H9 (cell line): ENCODE measurements at regions not wholly inside any gene's neighbourhood (a gene's known extent, or its start where the extent isn't known, plus 50 kb on each side); places are given as distances from the start of the nearest gene placed in this dataset.

ENCODE experiments used
- DNase-seq: peaks from one replicate; pipeline ENCODE4 v3.0.0-alpha.2; 2017
- H2AFZ ChIP-seq: one replicate; pipeline ENCODE4 v1.6.1; 2013; ENCODE audit warnings: mild to moderate bottlenecking, low read length, control low read depth, moderate library complexity
- H2AK5ac ChIP-seq: 2 replicates; pipeline ENCODE4 v1.6.1; 2013; ENCODE audit warnings: low read length, control low read depth, mixed read lengths; ENCODE audit not compliant: insufficient read length
- H2BK120ac ChIP-seq: one replicate; pipeline ENCODE4 v1.6.1; 2013; ENCODE audit warnings: low read depth, mild to moderate bottlenecking, low read length, control low read depth, inconsistent platforms; ENCODE audit not compliant: poor library complexity, severe bottlenecking
- H2BK12ac ChIP-seq: 2 replicates; pipeline ENCODE4 v1.6.1; 2013; ENCODE audit warnings: low read length, control low read depth, mixed read lengths, low read depth; ENCODE audit not compliant: insufficient read length
- H2BK15ac ChIP-seq: 2 replicates; pipeline ENCODE4 v1.6.1; 2013; ENCODE audit warnings: low read depth, low read length, control low read depth
- H2BK20ac ChIP-seq: one replicate; pipeline ENCODE4 v1.6.1; 2013; ENCODE audit warnings: low read depth, mild to moderate bottlenecking, low read length, control low read depth, inconsistent platforms; ENCODE audit not compliant: poor library complexity, severe bottlenecking
- H2BK5ac ChIP-seq: 2 replicates; pipeline ENCODE4 v1.6.1; 2013; ENCODE audit warnings: low read length, control low read depth, mixed read lengths; ENCODE audit not compliant: insufficient read length
- H3K14ac ChIP-seq: 2 replicates; pipeline ENCODE4 v1.6.1; 2013; ENCODE audit warnings: low read length, control low read depth; ENCODE audit not compliant: insufficient read depth
- H3K18ac ChIP-seq: 2 replicates; pipeline ENCODE4 v1.6.1; 2013; ENCODE audit warnings: low read depth, mild to moderate bottlenecking, mixed read lengths, low read length, control low read depth; ENCODE audit not compliant: insufficient read length
- H3K23ac ChIP-seq: 2 replicates; pipeline ENCODE4 v1.6.1; 2013; ENCODE audit warnings: low read length, control low read depth, mixed read lengths, low read depth; ENCODE audit not compliant: insufficient read length
- H3K23me2 ChIP-seq: 2 replicates; pipeline ENCODE4 v1.6.1; 2013; ENCODE audit warnings: low read depth, mild to moderate bottlenecking, mixed read lengths, low read length, control low read depth; ENCODE audit not compliant: insufficient read length, poor library complexity, severe bottlenecking
- H3K27ac ChIP-seq: 2 replicates; pipeline ENCODE4 v1.5.1; 2013; ENCODE audit warnings: low read length, control low read depth, mixed read lengths, low read depth; ENCODE audit not compliant: insufficient read length
- H3K27me3 ChIP-seq: 2 replicates; pipeline ENCODE4 v1.6.1; 2013; ENCODE audit warnings: low read length, control low read depth, inconsistent platforms; ENCODE audit not compliant: insufficient read depth
- H3K4ac ChIP-seq: 2 replicates; pipeline ENCODE4 v1.6.1; 2013; ENCODE audit warnings: low read depth, mild to moderate bottlenecking, control low read depth, inconsistent platforms, low read length, moderate library complexity
- H3K4me1 ChIP-seq: 2 replicates; pipeline ENCODE4 v1.6.1; 2013; ENCODE audit warnings: low read length, control low read depth, inconsistent platforms; ENCODE audit not compliant: insufficient read depth
- H3K4me2 ChIP-seq: 2 replicates; pipeline ENCODE4 v1.6.1; 2013; ENCODE audit warnings: low read length, control low read depth, mixed read lengths; ENCODE audit not compliant: insufficient read length, insufficient read depth
- H3K56ac ChIP-seq: 2 replicates; pipeline ENCODE4 v1.6.1; 2013; ENCODE audit warnings: low read depth, mild to moderate bottlenecking, mixed read lengths, low read length, control low read depth; ENCODE audit not compliant: insufficient read length
- H3K79me1 ChIP-seq: 2 replicates; pipeline ENCODE4 v1.6.1; 2013; ENCODE audit warnings: low read depth, mild to moderate bottlenecking, moderate library complexity, low read length, control low read depth, inconsistent platforms; ENCODE audit not compliant: insufficient read depth, poor library complexity, severe bottlenecking
- H3K79me2 ChIP-seq: 2 replicates; pipeline ENCODE4 v1.6.1; 2013; ENCODE audit warnings: low read length, control low read depth, inconsistent platforms; ENCODE audit not compliant: insufficient read depth
- H3K9ac ChIP-seq: 2 replicates; pipeline ENCODE4 v1.6.1; 2013; ENCODE audit warnings: low read length, control low read depth, mixed read lengths; ENCODE audit not compliant: insufficient read length; ENCODE audit errors: extremely low read depth
- H3K9me3 ChIP-seq: one replicate; pipeline ENCODE4 v1.6.1; 2013; ENCODE audit warnings: low read depth, low read length, inconsistent platforms; ENCODE audit not compliant: control insufficient read depth
- H3T11ph ChIP-seq: one replicate; pipeline ENCODE4 v1.6.1; 2013; ENCODE audit warnings: mild to moderate bottlenecking, low read length, control low read depth, inconsistent platforms
- H4K20me1 ChIP-seq: one replicate; pipeline ENCODE4 v1.6.1; 2013; ENCODE audit not compliant: control insufficient read depth, insufficient read length, insufficient read depth
- H4K5ac ChIP-seq: 2 replicates; pipeline ENCODE4 v1.6.1; 2013; ENCODE audit warnings: low read depth, mild to moderate bottlenecking, mixed read lengths, low read length, control low read depth; ENCODE audit not compliant: insufficient read length
- H4K8ac ChIP-seq: replicated peaks from 2 replicates; pipeline ENCODE4 v1.6.1; 2013; ENCODE audit warnings: low read length, control low read depth, mixed read lengths, low read depth; ENCODE audit not compliant: insufficient read length
- H4K91ac ChIP-seq: 2 replicates; pipeline ENCODE4 v1.6.1; 2013; ENCODE audit warnings: low read depth, mild to moderate bottlenecking, moderate library complexity, mixed read lengths, low read length, control low read depth; ENCODE audit not compliant: insufficient read length
- H3K27ac Mint-ChIP-seq, 3 experiments: 2 replicates in 2 of 3; 3 replicates in 1 of 3; pipeline ENCODE4 v1.8.0; 2020 to 2021; ENCODE audit warnings: mixed read lengths in 3 of 3, mild to moderate bottlenecking in 1 of 3, moderate library complexity in 1 of 3
- H3K27me3 Mint-ChIP-seq: 2 replicates; pipeline ENCODE4 v1.8.0; 2021; ENCODE audit warnings: low read depth, mild to moderate bottlenecking, moderate library complexity, mixed read lengths
- H3K36me3 Mint-ChIP-seq, 3 experiments: 2 replicates in 2 of 3; 3 replicates in 1 of 3; pipeline ENCODE4 v1.8.0; 2020 to 2021; ENCODE audit warnings: low read depth in 3 of 3, mixed read lengths in 3 of 3; ENCODE audit not compliant: insufficient read depth in 1 of 3
- H3K4me1 Mint-ChIP-seq, 2 experiments: 2 replicates each; pipeline ENCODE4 v1.8.0; 2020; ENCODE audit warnings: mixed read lengths in 2 of 2
- H3K4me3 Mint-ChIP-seq, 2 experiments: 2 replicates in 1 of 2; 3 replicates in 1 of 2; pipeline ENCODE4 v1.8.0; 2020 to 2021; ENCODE audit warnings: mild to moderate bottlenecking in 2 of 2, mixed read lengths in 2 of 2, moderate library complexity in 1 of 2
- H3K9me3 Mint-ChIP-seq, 2 experiments: 2 replicates in 1 of 2; 3 replicates in 1 of 2; pipeline ENCODE4 v1.8.0; 2020; ENCODE audit warnings: mild to moderate bottlenecking in 2 of 2, mixed read lengths in 2 of 2, moderate library complexity in 1 of 2
- CTCF ChIP-seq: fragments of 200-600 bp; sonication (generic); conservative IDR thresholded peaks from 3 replicates; pipeline ENCODE4 v1.8.0; 2021; ENCODE audit warnings: antibody characterized with exemption, mild to moderate bottlenecking
- WGBS: extraction: QIAGEN DNeasy Blood & Tissue Kit; methylation state at CpG from one replicate; pipeline ENCODE4 v1.1.7; 2013; ENCODE audit warnings: missing lambda C conversion rate, low lambda C conversion rate, mixed read lengths; ENCODE audit not compliant: insufficient read length; ENCODE audit errors: extremely low coverage; 5-methylcytosine and 5-hydroxymethylcytosine counted together

DNA sequence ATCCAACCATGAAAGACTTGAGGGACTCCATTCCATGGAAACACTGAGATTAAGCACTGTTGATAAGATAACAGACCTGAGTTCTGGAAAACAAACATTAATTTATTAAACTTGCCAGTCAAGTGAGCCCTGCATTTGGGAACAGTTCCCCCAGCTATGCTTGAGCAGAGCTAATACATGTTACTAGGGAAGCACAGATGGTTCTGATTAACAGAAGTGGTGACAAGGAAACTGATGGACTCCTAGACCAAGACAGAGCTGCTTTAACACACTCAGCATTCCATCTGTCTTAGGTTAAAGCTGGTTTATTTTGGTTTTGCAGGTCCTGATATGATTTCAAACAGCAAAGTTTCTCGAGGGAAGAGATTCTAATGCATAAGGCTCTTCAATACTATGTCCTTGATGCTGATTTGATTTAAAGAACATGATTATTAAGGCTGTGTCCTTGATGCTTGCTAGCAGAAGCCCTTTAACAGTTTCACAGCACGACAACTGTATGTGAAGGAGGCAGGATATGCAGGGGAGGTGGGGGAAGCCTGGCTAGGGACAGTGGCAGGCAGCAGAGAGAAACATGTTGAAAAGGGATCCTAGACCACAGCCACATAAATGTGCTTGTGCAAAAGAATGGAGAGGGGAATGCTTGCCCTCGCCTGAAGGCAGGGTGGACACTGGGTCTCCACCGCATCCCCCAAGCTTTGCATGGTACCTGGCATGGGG is 66.2 kb downstream of the ACTBL2 start:
- H3K79me1 ChIP-seq: no peaks in the 10 kb centered on the region
- Mint-ChIP-seq H3K27me3 (no peaks in the 10 kb centered on the region), H3K4me3 (no peak overlapping the region), H3K4me1 (peaks cover 0 to 9% of the 10 kb centered on the region in 2 experiments; a peak in 2 of 4 replicates), H3K9me3 (no peaks in the 10 kb centered on the region), H3K36me3 (no peaks in the 10 kb centered on the region), H3K27ac (no peak overlapping the region)
- H4K20me1 ChIP-seq: no peaks in the 10 kb centered on the region
- no peak for DNase-seq
- no peak overlapping the region for H3K27ac ChIP-seq
- no peaks in the 10 kb centered on the region for H3K23me2 ChIP-seq
- H2BK20ac ChIP-seq: no peak overlapping the region
- H2BK15ac ChIP-seq: no peak overlapping the region
- no peak overlapping the region for H4K91ac ChIP-seq
- H3K4me1 ChIP-seq: no peaks in the 10 kb centered on the region
- H3K18ac ChIP-seq: no peak overlapping the region
- H3K79me2 ChIP-seq: no peaks in the 10 kb centered on the region
- H3K4me2 ChIP-seq: no peak overlapping the region
- TF ChIP-seq CTCF: no peak
- no peak overlapping the region for H3K4ac ChIP-seq
- no peak overlapping the region for H3T11ph ChIP-seq
- no peak overlapping the region for H2BK120ac ChIP-seq
- H3K23ac ChIP-seq: no peak overlapping the region
- H2BK5ac ChIP-seq: no peak overlapping the region
- H3K9ac ChIP-seq: no peak overlapping the region
- H3K27me3 ChIP-seq: no peaks in the 10 kb centered on the region
- H3K9me3 ChIP-seq: no peaks in the 10 kb centered on the region
- no CpG with 5 or more reads among the region's 4 CpGs for WGBS
- H3K56ac ChIP-seq: no peak overlapping the region
- H4K8ac ChIP-seq: no peak overlapping the region
- no peak overlapping the region for H4K5ac ChIP-seq
- no peak overlapping the region for H3K14ac ChIP-seq
- no peak overlapping the region for H2AFZ ChIP-seq
- H2BK12ac ChIP-seq: no peak overlapping the region
- H2AK5ac ChIP-seq: no peak overlapping the region
